CD4-positive, alpha-beta T cell treated with Interleukin-6 for 4 hours (primary cell): ENCODE measurements at regions not wholly inside any gene's neighbourhood (a gene's known extent, or its start where the extent isn't known, plus 50 kb on each side); places are given as distances from the start of the nearest gene placed in this dataset.
"Not testable (repeated sequence)": the region's sequence is repeated elsewhere in the genome, so short reads cannot be mapped to it uniquely, and the experiment has no call there.

ENCODE experiments used
- DNase-seq: peaks from one replicate; pipeline ENCODE4 v3.0.0-alpha.2; 2020; ENCODE audit warnings: mixed read lengths

- DNase-seq = no peak
Observed at GRCh38 chr4:72767618-72768302, 198.7 kb upstream of the ADAMTS3 start.

- not testable (repeated sequence) for DNase-seq
Observed at GRCh38 chr4:72765788-72766187, 196.8 kb upstream of the ADAMTS3 start.

GRCh38 chr4:72761368-72762038 lies 192.5 kb upstream of the ADAMTS3 start:
- no peak for DNase-seq

GRCh38 chr4:72753414-72753813 lies 184.4 kb upstream of the ADAMTS3 start:
- not testable (repeated sequence) for DNase-seq

GRCh38 chr4:72744103-72744725 lies 175.2 kb upstream of the ADAMTS3 start:
- no peak for DNase-seq

GRCh38 chr4:72743078-72743477 lies 174.1 kb upstream of the ADAMTS3 start:
- DNase-seq = no peak

GRCh38 chr4:72715299-72715698 lies 146.3 kb upstream of the ADAMTS3 start:
- no peak for DNase-seq

GRCh38 chr4:72714482-72715279 lies 145.7 kb upstream of the ADAMTS3 start:
- no peak for DNase-seq

GRCh38 chr4:72712997-72713396 lies 144.0 kb upstream of the ADAMTS3 start:
- no peak for DNase-seq

- DNase-seq = no peak
Observed at GRCh38 chr4:72709475-72709874, 140.5 kb upstream of the ADAMTS3 start.

GRCh38 chr4:72706684-72707083 lies 137.7 kb upstream of the ADAMTS3 start:
- DNase-seq = no peak

GRCh38 chr4:72704925-72705640 lies 136.1 kb upstream of the ADAMTS3 start:
- DNase-seq = not testable (repeated sequence)

- no peak for DNase-seq
Observed at GRCh38 chr4:72702948-72703347, 133.9 kb upstream of the ADAMTS3 start.

GRCh38 chr4:72701987-72702819 lies 133.2 kb upstream of the ADAMTS3 start:
- peak; percentile 30 for DNase-seq

- DNase-seq = no peak
Observed at GRCh38 chr4:72690771-72691170, 121.8 kb upstream of the ADAMTS3 start.

GRCh38 chr4:72689923-72690322 lies 120.9 kb upstream of the ADAMTS3 start:
- no peak for DNase-seq

- not testable (repeated sequence) for DNase-seq
Observed at GRCh38 chr4:72686390-72686789, 117.4 kb upstream of the ADAMTS3 start.

- no peak for DNase-seq
Observed at GRCh38 chr4:72679666-72680065, 110.6 kb upstream of the ADAMTS3 start.

- DNase-seq = no peak
Observed at GRCh38 chr4:72677886-72678285, 108.9 kb upstream of the ADAMTS3 start.

- DNase-seq = no peak
Observed at GRCh38 chr4:72677265-72677664, 108.2 kb upstream of the ADAMTS3 start.

GRCh38 chr4:72671980-72672379 lies 103.0 kb upstream of the ADAMTS3 start:
- no peak for DNase-seq

GRCh38 chr4:72670521-72670920 lies 101.5 kb upstream of the ADAMTS3 start:
- no peak for DNase-seq
